ENCODE measurements at regions not wholly inside any gene's neighbourhood (a gene's known extent, or its start where the extent isn't known, plus 50 kb on each side); places are given as distances from the start of the nearest gene placed in this dataset.

DNA sequence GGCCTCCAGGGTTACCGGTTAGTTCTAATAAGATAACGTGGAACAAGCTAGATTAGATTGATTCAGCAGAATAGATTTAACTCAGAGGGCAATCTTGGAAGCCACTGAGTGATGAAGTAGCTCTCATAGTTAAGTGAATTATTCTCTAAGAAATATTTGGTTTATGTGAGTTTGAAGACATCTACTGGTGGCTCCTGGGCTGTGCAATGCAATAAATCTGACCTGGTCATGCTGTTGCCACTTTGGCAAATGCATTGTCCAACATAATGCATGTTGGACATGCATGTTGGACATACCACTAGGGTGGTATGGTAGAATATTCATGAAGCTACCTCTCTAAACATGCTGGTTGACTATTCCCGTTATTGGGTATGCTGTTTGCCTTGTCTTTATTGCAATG lies 493.7 kb upstream of the VRK2 start:
- H3K9me3 ChIP-seq = peaks cover 0 to 10% (median 0%) of the 10 kb centered on the region in 3 donors
- no peaks in the 10 kb centered on the region for H3K27me3 ChIP-seq
- no peak overlapping the region for H3K4me3 ChIP-seq
- ATAC-seq (no peak), DNase-seq (no peak)
- H3K27ac ChIP-seq = no peak overlapping the region
- TF ChIP-seq CTCF (IDR thresholded peaks at IDR 0.05) = no peak
- TF ChIP-seq POLR2A (IDR thresholded peaks at IDR 0.05) = no peak
- WGBS, 2 donors = 78 to 87% methylated on average over 3 of the region's 3 CpGs
- H3K4me1 ChIP-seq = no peaks in the 10 kb centered on the region
- intact Hi-C loops (cut with DNase I) = no loop called here
- H3K36me3 ChIP-seq (replicated peaks in 1 of 2; ENCODE audit: insufficient read depth in 1 of 2, low read depth in 2 of 2) = no peaks in the 10 kb centered on the region

- ATAC-seq = no peak
- no peak overlapping the region for H3K27ac ChIP-seq
- no peaks in the 10 kb centered on the region for H3K27me3 ChIP-seq
- peaks cover 0 to 10% (median 0%) of the 10 kb centered on the region in 3 donors for H3K9me3 ChIP-seq
- intact Hi-C loops (cut with DNase I) = no loop called here
- TF ChIP-seq POLR2A (IDR thresholded peaks at IDR 0.05) (no peak), CTCF (IDR thresholded peaks at IDR 0.05) (no peak)
- no peaks in the 10 kb centered on the region for H3K36me3 ChIP-seq (replicated peaks in 1 of 2; ENCODE audit: insufficient read depth in 1 of 2, low read depth in 2 of 2)
- H3K4me1 ChIP-seq = no peaks in the 10 kb centered on the region
- no peak for DNase-seq
- H3K4me3 ChIP-seq = no peak overlapping the region
Measured at GRCh38 chr2:57554348-57554747, 492.3 kb upstream of the VRK2 start.

- H3K36me3 ChIP-seq (replicated peaks in 1 of 2; ENCODE audit: insufficient read depth in 1 of 2, low read depth in 2 of 2) = no peaks in the 10 kb centered on the region
- no peaks in the 10 kb centered on the region for H3K4me1 ChIP-seq
- no peak for TF ChIP-seq POLR2A (IDR thresholded peaks at IDR 0.05)
- no peak for TF ChIP-seq CTCF (IDR thresholded peaks at IDR 0.05)
- intact Hi-C loops (cut with DNase I) = no loop called here
- no peak for ATAC-seq
- H3K9me3 ChIP-seq = no peaks in the 10 kb centered on the region
- H3K4me3 ChIP-seq = no peak overlapping the region
- no peak for DNase-seq
- no peak overlapping the region for H3K27ac ChIP-seq
- H3K27me3 ChIP-seq = no peaks in the 10 kb centered on the region
- WGBS, 2 donors = 84 to 86% methylated on average over 5 of the region's 5 CpGs
Measured at GRCh38 chr2:57558312-57558711, 488.3 kb upstream of the VRK2 start.

- Histone ChIP-seq H3K9me3 (no peaks in the 10 kb centered on the region), H3K4me1 (no peaks in the 10 kb centered on the region), H3K36me3 (replicated peaks in 1 of 2; ENCODE audit: insufficient read depth in 1 of 2, low read depth in 2 of 2) (no peaks in the 10 kb centered on the region), H3K27me3 (no peaks in the 10 kb centered on the region), H3K4me3 (no peak overlapping the region), H3K27ac (no peak overlapping the region)
- ATAC-seq = no peak
- WGBS, 2 donors = 48 to 70% methylated on average over 1 of the region's 1 CpG
- intact Hi-C loops (cut with DNase I) = no loop called here
- DNase-seq = no peak
- TF ChIP-seq CTCF (IDR thresholded peaks at IDR 0.05) (no peak), POLR2A (IDR thresholded peaks at IDR 0.05) (no peak)
Measured at GRCh38 chr2:57562495-57562894, 484.1 kb upstream of the VRK2 start.

GRCh38 chr2:57563015-57563414 lies 483.6 kb upstream of the VRK2 start:
- intact Hi-C loops (cut with DNase I) = no loop called here
- ATAC-seq (no peak), DNase-seq (no peak)
- TF ChIP-seq POLR2A (IDR thresholded peaks at IDR 0.05) = no peak
- no peak for TF ChIP-seq CTCF (IDR thresholded peaks at IDR 0.05)
- Histone ChIP-seq H3K9me3 (no peaks in the 10 kb centered on the region), H3K36me3 (replicated peaks in 1 of 2; ENCODE audit: insufficient read depth in 1 of 2, low read depth in 2 of 2) (no peaks in the 10 kb centered on the region), H3K4me3 (no peak overlapping the region), H3K27me3 (no peaks in the 10 kb centered on the region), H3K4me1 (no peaks in the 10 kb centered on the region), H3K27ac (no peak overlapping the region)
- 65 to 66% methylated on average over 3 of the region's 3 CpGs for WGBS, 2 donors
